SK-N-SH (cell line): ENCODE measurements at regions not wholly inside any gene's neighbourhood (a gene's known extent, or its start where the extent isn't known, plus 50 kb on each side); places are given as distances from the start of the nearest gene placed in this dataset.

Experiments
- CTCF ChIA-PET: fragments of 300-600, 350-600 bp; formaldehyde crosslinking; extraction: SDS; loops from one replicate; lab custom pipeline; 2021; lab: Yijun Ruan, JAX
- POLR2A ChIA-PET: fragments of 350-600 bp; sonication (Branson Sonifier 250); formaldehyde crosslinking; extraction: SDS; loops from one replicate; lab custom pipeline; 2020; ENCODE audit warnings: antibody characterized with exemption, inconsistent platforms; lab: Yijun Ruan, JAX
- DNase-seq: peaks from one replicate; pipeline ENCODE4 v3.0.0; 2012
- H2AFZ ChIP-seq: fragments of 200-600 bp; sonication (generic); 2 replicates; pipeline ENCODE4 v1.8.1; 2016; ENCODE audit warnings: antibody characterized with exemption, mild to moderate bottlenecking, low read depth
- H3F3A ChIP-seq: fragments of 200-600 bp; sonication (generic); replicated peaks from 2 replicates; pipeline ENCODE3; 2016; ENCODE audit warnings: antibody characterized with exemption, mild to moderate bottlenecking; ENCODE audit not compliant: insufficient read depth
- H3K27ac ChIP-seq, 2 experiments: fragments of 200-500 bp in 1 of 2; fragments of 200-600 bp in 1 of 2; sonication (Bioruptor generic) in 1 of 2; sonication (generic), shearing (Covaris generic) in 1 of 2; 2 replicates each; pipeline versions ENCODE4 v1.5.1 to v1.6.1; 2014 to 2016; ENCODE audit warnings: low read depth in 2 of 2, inconsistent platforms in 1 of 2, low read length in 1 of 2, mild to moderate bottlenecking in 1 of 2, mixed read lengths in 1 of 2
- H3K27me3 ChIP-seq: fragments of 200-600 bp; sonication (generic), shearing (Covaris generic); 2 replicates; pipeline ENCODE4 v1.6.1; 2016; ENCODE audit warnings: mixed run types; ENCODE audit not compliant: insufficient read depth
- H3K36me3 ChIP-seq, 2 experiments: fragments of 200-500 bp in 1 of 2; fragments of 200-600 bp in 1 of 2; sonication (Bioruptor generic) in 1 of 2; sonication (generic) in 1 of 2; replicated peaks in 1 of 2; 2 replicates each; pipeline versions ENCODE3 to v1.5.1; 2014 to 2016; ENCODE audit warnings: low read length in 1 of 2, mild to moderate bottlenecking in 1 of 2; ENCODE audit not compliant: insufficient read depth in 2 of 2, control insufficient read depth in 1 of 2
- H3K4me1 ChIP-seq, 2 experiments: fragments of 200-500 bp in 1 of 2; fragments of 200-600 bp in 1 of 2; sonication (Bioruptor generic) in 1 of 2; sonication (generic), shearing (Covaris generic) in 1 of 2; 2 replicates each; pipeline versions ENCODE4 v1.5.1 to v1.6.1; 2014 to 2016; ENCODE audit warnings: low read depth in 1 of 2, low read length in 1 of 2, mixed run types in 1 of 2; ENCODE audit not compliant: insufficient read depth in 2 of 2, control insufficient read depth in 1 of 2
- H3K4me2 ChIP-seq: fragments of 200-600 bp; sonication (generic), shearing (Covaris generic); 2 replicates; pipeline ENCODE4 v1.6.1; 2017; ENCODE audit warnings: mixed run types
- H3K4me3 ChIP-seq, 2 experiments: fragments of 200-500 bp in 1 of 2; fragments of 200-600 bp in 1 of 2; sonication (Bioruptor generic) in 1 of 2; sonication (generic), shearing (Covaris generic) in 1 of 2; 2 replicates each; pipeline versions ENCODE4 v1.5.1 to v1.8.1; 2014 to 2016; ENCODE audit warnings: low read depth in 2 of 2, inconsistent platforms in 1 of 2, low read length in 1 of 2, mild to moderate bottlenecking in 1 of 2, mixed read lengths in 1 of 2, moderate library complexity in 1 of 2
- H3K79me2 ChIP-seq: fragments of 200-600 bp; sonication (generic); 2 replicates; pipeline ENCODE4 v1.8.1; 2017; ENCODE audit warnings: mild to moderate bottlenecking; ENCODE audit not compliant: insufficient read depth
- H3K9ac ChIP-seq: fragments of 200-600 bp; sonication (generic); 2 replicates; pipeline ENCODE4 v1.6.1; 2017; ENCODE audit warnings: mixed run types
- H3K9me2 ChIP-seq: fragments of 200-600 bp; sonication (generic); 2 replicates; pipeline ENCODE4 v1.6.1; 2017; ENCODE audit warnings: mixed run types
- H3K9me3 ChIP-seq: fragments of 200-600 bp; sonication (generic); 2 replicates; pipeline ENCODE4 v1.6.1; 2017; ENCODE audit warnings: mixed run types, mild to moderate bottlenecking, moderate library complexity
- H4K20me1 ChIP-seq: fragments of 200-600 bp; sonication (generic); 2 replicates; pipeline ENCODE4 v1.6.1; 2017; ENCODE audit warnings: mild to moderate bottlenecking, mixed run types; ENCODE audit not compliant: insufficient read depth
- CHD2 ChIP-seq: fragments of 150-350 bp; IDR thresholded peaks from 2 replicates; pipeline ENCODE4 v1.6.1; 2018; ENCODE audit warnings: low read length; ENCODE audit not compliant: partially characterized antibody
- EP300 ChIP-seq, 2 experiments: IDR thresholded peaks; 2 replicates each; pipeline versions ENCODE4 v1.4.0 to v1.6.1; 2012; ENCODE audit warnings: borderline replicate concordance in 1 of 2, low read depth in 1 of 2, low read length in 1 of 2
- FOXJ3 ChIP-seq: sonication (generic); formaldehyde crosslinking; IDR thresholded peaks from 2 replicates; pipeline ENCODE4 v1.5.1; 2020; ENCODE audit warnings: mild to moderate bottlenecking, missing genetic modification reagents
- FOXM1 ChIP-seq: IDR thresholded peaks from 2 replicates; pipeline ENCODE4 v1.4.0; 2012; ENCODE audit warnings: low read depth, mild to moderate bottlenecking
- GATA2 ChIP-seq: sonication (generic); formaldehyde crosslinking; IDR thresholded peaks from 2 replicates; pipeline ENCODE4 v1.5.0; 2020; ENCODE audit warnings: mild to moderate bottlenecking, missing genetic modification reagents
- MXI1 ChIP-seq: IDR thresholded peaks from 2 replicates; pipeline ENCODE4 v1.6.1; 2012; ENCODE audit warnings: mild to moderate bottlenecking, low read depth, low read length, improper control_type of control experiment
- NFIC ChIP-seq: IDR thresholded peaks from 2 replicates; pipeline ENCODE4 v1.4.0; 2012; ENCODE audit warnings: borderline replicate concordance
- RAD21 ChIP-seq: IDR thresholded peaks from 2 replicates; pipeline ENCODE4 v1.6.1; 2012; ENCODE audit warnings: mild to moderate bottlenecking, low read length
- RCOR1 ChIP-seq: fragments of 150-350 bp; IDR thresholded peaks from 2 replicates; pipeline ENCODE4 v1.6.1; 2017; ENCODE audit warnings: antibody characterized with exemption, low read length
- RXRA ChIP-seq: IDR thresholded peaks from 2 replicates; pipeline ENCODE4 v1.4.0; 2012; ENCODE audit warnings: low read depth, mild to moderate bottlenecking, borderline replicate concordance
- SIN3A ChIP-seq: IDR thresholded peaks from 2 replicates; pipeline ENCODE4 v1.6.1; 2012; ENCODE audit warnings: low read depth, mild to moderate bottlenecking, low read length, moderate library complexity, borderline replicate concordance
- SMC3 ChIP-seq: IDR thresholded peaks from 2 replicates; pipeline ENCODE4 v1.6.1; 2012; ENCODE audit warnings: low read depth, low read length, improper control_type of control experiment
- TCF12 ChIP-seq: IDR thresholded peaks from 2 replicates; pipeline ENCODE4 v1.4.0; 2012
- TEAD4 ChIP-seq: IDR thresholded peaks from 2 replicates; pipeline ENCODE4 v1.4.0; 2012; ENCODE audit warnings: mild to moderate bottlenecking, borderline replicate concordance; ENCODE audit not compliant: insufficient read depth
- ZBTB33 ChIP-seq: IDR thresholded peaks from 2 replicates; pipeline ENCODE4 v1.4.0; 2012; ENCODE audit warnings: low read depth, borderline replicate concordance
- WGBS: methylation state at CpG from one replicate; pipeline ENCODE4 v1.1.6; 2017; ENCODE audit warnings: low lambda C conversion rate; 5-methylcytosine and 5-hydroxymethylcytosine counted together

- H2AFZ ChIP-seq = no peak overlapping the region
- no peaks in the 10 kb centered on the region for H3K27me3 ChIP-seq
- no peaks in the 10 kb centered on the region for H3K9me2 ChIP-seq
- no peak overlapping the region for H3K9ac ChIP-seq
- ChIA-PET CTCF (interaction anchor here (1.0 kb wide), 1 partner anchor 13 kb away, joined by 4 read pairs; no protein-coding TSS in a partner anchor), POLR2A (no interaction called here)
- TF ChIP-seq CHD2 (no peak), NFIC (no peak), RXRA (no peak)
- H3K4me3 ChIP-seq = no peak overlapping the region
- no peaks in the 10 kb centered on the region for H3K9me3 ChIP-seq
- no peak for DNase-seq
- no peaks in the 10 kb centered on the region for H3K36me3 ChIP-seq
- no peak overlapping the region for H3K27ac ChIP-seq
- no peaks in the 10 kb centered on the region for H4K20me1 ChIP-seq
- no peaks in the 10 kb centered on the region for H3F3A ChIP-seq
- no peak overlapping the region for H3K4me2 ChIP-seq
- H3K4me1 ChIP-seq = peaks cover 0 to 8% of the 10 kb centered on the region in 2 experiments; a peak in 2 of 4 replicates
- no peaks in the 10 kb centered on the region for H3K79me2 ChIP-seq
Measured at GRCh38 chr12:90841336-90841735, 113.6 kb downstream of the CCER1 start.

- POLR2A ChIA-PET = no interaction called here
- CTCF ChIA-PET = interaction anchor here (0.9 to 1.1 kb wide), 2 partner anchors 14 to 1296 kb away, joined by 3 to 5 read pairs; no protein-coding TSS in a partner anchor
- no peak for DNase-seq
Measured at GRCh38 chr12:90839346-90839745, 115.6 kb downstream of the CCER1 start.

GRCh38 chr12:90836689-90837088 lies 118.3 kb downstream of the CCER1 start:
- Histone ChIP-seq H3K9me3 (no peaks in the 10 kb centered on the region), H3F3A (no peaks in the 10 kb centered on the region), H3K9ac (no peak overlapping the region), H4K20me1 (no peaks in the 10 kb centered on the region), H3K79me2 (no peaks in the 10 kb centered on the region), H3K4me2 (no peak overlapping the region), H3K36me3 (no peaks in the 10 kb centered on the region), H3K9me2 (no peaks in the 10 kb centered on the region), H2AFZ (peak overlapping the region; percentile 75; the same call in 1 of the 2 replicates), H3K27ac (peak overlapping the region in 1 of 2 experiments; percentile 96; a peak in 2 of 4 replicates), H3K27me3 (no peaks in the 10 kb centered on the region), H3K4me3 (no peak overlapping the region), H3K4me1 (peaks cover 0 to 25% of the 10 kb centered on the region in 2 experiments; a peak in 2 of 4 replicates)
- POLR2A ChIA-PET = no interaction called here
- TF ChIP-seq GATA2 (CRISPR knock-in tag) (peak; percentile 86), TEAD4 (no peak), FOXJ3 (peak; percentile 93), MXI1 (peak; percentile 62), TCF12 (peak; percentile 71), SIN3A (no peak), RAD21 (peak; percentile 36), EP300 (IDR thresholded peaks at IDR 0.05; ENCODE audit: borderline replicate concordance in 1 of 2, low read depth in 1 of 2, low read length in 1 of 2) (peak in 1 of 2 experiments; percentile 94; a peak in 2 of 4 replicates), CHD2 (peak; percentile 79), RCOR1 (peak; percentile 97), ZBTB33 (no peak), SMC3 (no peak)
- WGBS = 32% methylated on average over 5 of the region's 6 CpGs
- peak; percentile 67 for DNase-seq
- CTCF ChIA-PET = interaction anchor here (1.1 to 3.2 kb wide), 3 partner anchors 11 to 123 kb away, joined by 3 to 17 read pairs (median 6); no protein-coding TSS in a partner anchor

More at GRCh38 chr12:90839346-90839745, 115.6 kb downstream of the CCER1 start:
- no peaks in the 10 kb centered on the region for H3K9me3 ChIP-seq
- H3K27ac ChIP-seq = peak overlapping the region in 1 of 2 experiments; percentile 55; a peak in 1 of 4 replicates
- H3K79me2 ChIP-seq = no peaks in the 10 kb centered on the region
- no peaks in the 10 kb centered on the region for H3F3A ChIP-seq
- no peak overlapping the region for H3K9ac ChIP-seq
- H3K4me1 ChIP-seq = peaks cover 0 to 24% of the 10 kb centered on the region in 2 experiments; a peak in 2 of 4 replicates
- H2AFZ ChIP-seq = peak overlapping the region; percentile 23; the same call in 1 of the 2 replicates
- H3K4me3 ChIP-seq = no peak overlapping the region
- H3K36me3 ChIP-seq = no peaks in the 10 kb centered on the region
- H3K9me2 ChIP-seq = no peaks in the 10 kb centered on the region
- no peaks in the 10 kb centered on the region for H4K20me1 ChIP-seq
- no peak overlapping the region for H3K4me2 ChIP-seq
- no peaks in the 10 kb centered on the region for H3K27me3 ChIP-seq
- TF ChIP-seq FOXM1 (no peak), TCF12 (peak; percentile 32; the same call in 1 of the 2 replicates), RCOR1 (no peak), FOXJ3 (no peak)
- TF ChIP-seq, all 33 proteins: peak for 1
